GM23338 (cell line): ENCODE measurements at regions not wholly inside any gene's neighbourhood (a gene's known extent, or its start where the extent isn't known, plus 50 kb on each side); places are given as distances from the start of the nearest gene placed in this dataset.

Source experiments
- ATAC-seq: fragments of 200-7000 bp; cut with Tn5 transposase; 3 replicates; pipeline ENCODE4 v1.9.1; 2020
- DNase-seq: peaks from one replicate; pipeline ENCODE4 v3.0.0-alpha.2; 2015; ENCODE audit warnings: low spot score
- H2AFZ ChIP-seq: fragments of 200-600 bp; sonication (generic); 2 replicates; pipeline ENCODE4 v1.8.0; 2016; ENCODE audit warnings: antibody characterized with exemption, mild to moderate bottlenecking, moderate library complexity
- H3F3A ChIP-seq: fragments of 200-600 bp; sonication (generic); replicated peaks from 2 replicates; pipeline ENCODE4 v1.8.0; 2017; ENCODE audit warnings: antibody characterized with exemption, mixed run types, low read depth
- H3K27ac ChIP-seq: fragments of 200-600 bp; sonication (generic); 2 replicates; pipeline ENCODE4 v1.6.1; 2016; ENCODE audit warnings: low read depth
- H3K27me3 ChIP-seq: fragments of 200-600 bp; sonication (generic); 2 replicates; pipeline ENCODE4 v1.8.0; 2016; ENCODE audit warnings: mild to moderate bottlenecking, mixed run types, moderate library complexity; ENCODE audit not compliant: insufficient read depth
- H3K36me3 ChIP-seq: fragments of 200-600 bp; sonication (generic); 2 replicates; pipeline ENCODE4 v1.8.0; 2016; ENCODE audit warnings: mild to moderate bottlenecking; ENCODE audit not compliant: insufficient read depth
- H3K4me1 ChIP-seq: fragments of 200-600 bp; sonication (generic); 2 replicates; pipeline ENCODE4 v1.8.0; 2016; ENCODE audit warnings: mild to moderate bottlenecking, moderate library complexity; ENCODE audit not compliant: insufficient read depth
- H3K4me2 ChIP-seq: fragments of 200-600 bp; sonication (generic); 2 replicates; pipeline ENCODE4 v1.7.1; 2017; ENCODE audit warnings: mixed run types
- H3K4me3 ChIP-seq: fragments of 200-600 bp; sonication (generic); 2 replicates; pipeline ENCODE4 v1.6.1; 2016; ENCODE audit warnings: mixed run types
- H3K79me2 ChIP-seq: fragments of 200-600 bp; sonication (generic); replicated peaks from 2 replicates; pipeline ENCODE4 v1.8.0; 2017; ENCODE audit warnings: mild to moderate bottlenecking; ENCODE audit not compliant: insufficient read depth
- H3K9me2 ChIP-seq: fragments of 200-600 bp; sonication (generic); 2 replicates; pipeline ENCODE4 v1.8.0; 2017; ENCODE audit not compliant: insufficient read depth
- H4K20me1 ChIP-seq: fragments of 200-600 bp; sonication (generic); replicated peaks from 2 replicates; pipeline ENCODE4 v1.8.0; 2017; ENCODE audit warnings: mild to moderate bottlenecking; ENCODE audit not compliant: insufficient read depth
- H3K27ac Mint-ChIP-seq: 2 replicates; pipeline ENCODE4 v1.8.0; 2020; ENCODE audit warnings: inconsistent platforms, mild to moderate bottlenecking, moderate library complexity, mixed read lengths
- H3K27me3 Mint-ChIP-seq: 3 replicates; pipeline ENCODE4 v1.8.0; 2022; ENCODE audit warnings: low read depth, mild to moderate bottlenecking, moderate library complexity, mixed read lengths, inconsistent platforms; ENCODE audit not compliant: insufficient read depth, poor library complexity
- H3K36me3 Mint-ChIP-seq: 3 replicates; pipeline ENCODE4 v1.8.0; 2021; ENCODE audit warnings: low read depth, mild to moderate bottlenecking, inconsistent platforms, moderate library complexity, mixed read lengths
- H3K4me1 Mint-ChIP-seq: 3 replicates; pipeline ENCODE4 v1.8.0; 2020; ENCODE audit warnings: mild to moderate bottlenecking, inconsistent platforms, mixed read lengths
- H3K4me3 Mint-ChIP-seq: 3 replicates; pipeline ENCODE4 v1.8.0; 2021; ENCODE audit warnings: moderate library complexity, mild to moderate bottlenecking, inconsistent platforms, mixed read lengths
- H3K9me3 Mint-ChIP-seq: 3 replicates; pipeline ENCODE4 v1.8.0; 2020; ENCODE audit warnings: moderate library complexity, mild to moderate bottlenecking, inconsistent platforms, mixed read lengths
- CREB1 ChIP-seq: fragments of 250-450 bp; sonication (Bioruptor Pico); IDR thresholded peaks from 2 replicates; pipeline ENCODE4 v1.5.0; 2020; ENCODE audit warnings: low read depth, mild to moderate bottlenecking, moderate library complexity
- EZH2 ChIP-seq: fragments of 200-600 bp; sonication (generic); IDR thresholded peaks from one replicate; pipeline ENCODE4 v1.8.0; 2017; ENCODE audit warnings: antibody characterized with exemption, mild to moderate bottlenecking, low read depth; ENCODE audit not compliant: unreplicated experiment
- EZH2phosphoT487 ChIP-seq: fragments of 200-600 bp; sonication (generic); IDR thresholded peaks from one replicate; pipeline ENCODE4 v1.8.1; 2018; ENCODE audit warnings: antibody characterized with exemption; ENCODE audit not compliant: unreplicated experiment
- JUNB ChIP-seq: IDR thresholded peaks from one replicate; pipeline ENCODE4 v1.6.1; 2016; ENCODE audit warnings: antibody characterized with exemption; ENCODE audit not compliant: unreplicated experiment
- NANOG ChIP-seq: IDR thresholded peaks from 2 replicates; pipeline ENCODE4 v1.6.1; 2016; ENCODE audit warnings: antibody characterized with exemption, borderline replicate concordance
- POLR2AphosphoS5 ChIP-seq: IDR thresholded peaks from 2 replicates; pipeline ENCODE4 v1.6.1; 2016; ENCODE audit warnings: antibody characterized with exemption, low read depth
- STAT1 ChIP-seq: IDR thresholded peaks from one replicate; pipeline ENCODE4 v1.6.1; 2016; ENCODE audit warnings: antibody characterized with exemption; ENCODE audit not compliant: unreplicated experiment
- ZNF114 ChIP-seq: fragments of 250-450 bp; sonication (Bioruptor Pico); IDR thresholded peaks from 2 replicates; pipeline ENCODE4 v1.5.0; 2020; ENCODE audit warnings: mild to moderate bottlenecking, moderate library complexity
- ZNF331 ChIP-seq: fragments of 250-450 bp; sonication (Bioruptor Pico); IDR thresholded peaks from 2 replicates; pipeline ENCODE4 v1.5.0; 2020; ENCODE audit warnings: low read depth, mild to moderate bottlenecking, moderate library complexity
- TF ChIP-seq, protein P1 (sequence below), 2 experiments: fragments of 200-600 bp in 1 of 2; sonication (generic) in 1 of 2; conservative IDR thresholded peaks; 2 replicates each; pipeline versions ENCODE4 v1.5.1 to v1.6.1; 2016 to 2017; ENCODE audit warnings: antibody characterized with exemption in 2 of 2, low read depth in 2 of 2, mild to moderate bottlenecking in 2 of 2, moderate library complexity in 1 of 2
- TF ChIP-seq, protein P2 (sequence below): IDR thresholded peaks from one replicate; pipeline ENCODE4 v1.6.1; 2018; ENCODE audit warnings: antibody characterized with exemption; ENCODE audit not compliant: unreplicated experiment
- TF ChIP-seq, protein P3 (sequence below): fragments of 250-450 bp; sonication (Bioruptor Pico); IDR thresholded peaks from 2 replicates; pipeline ENCODE4 v1.5.0; 2020; ENCODE audit warnings: mild to moderate bottlenecking, moderate library complexity
- TF ChIP-seq, protein P4 (sequence below): IDR thresholded peaks from 2 replicates; pipeline ENCODE4 v1.6.1; 2016; ENCODE audit warnings: antibody characterized with exemption

DNA sequence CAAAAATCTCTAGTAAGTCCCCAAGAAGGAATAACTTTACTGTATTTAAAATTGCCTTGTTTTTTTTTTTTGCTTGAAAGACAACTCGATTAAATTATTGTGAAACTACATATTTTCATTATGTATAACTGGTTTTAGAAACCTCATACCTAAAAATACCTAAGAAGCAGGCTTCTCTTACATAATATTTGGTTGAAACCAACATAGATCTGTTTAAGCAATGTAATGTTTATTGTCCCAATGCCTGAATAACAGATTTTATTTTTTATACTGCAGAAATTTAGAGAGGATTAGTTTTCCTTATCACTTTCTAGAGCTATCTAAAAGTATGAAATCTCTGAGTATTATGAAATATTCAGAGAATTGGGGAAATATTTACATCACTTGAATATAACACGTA lies 78.5 kb upstream of the CHRM3 start:
- peaks cover 5% of the 10 kb centered on the region for H3K4me1 Mint-ChIP-seq
- Histone ChIP-seq H3K27me3 (no peaks in the 10 kb centered on the region), H4K20me1 (no peaks in the 10 kb centered on the region), H3K36me3 (no peaks in the 10 kb centered on the region), H3F3A (no peaks in the 10 kb centered on the region), H3K4me1 (no peaks in the 10 kb centered on the region), H2AFZ (no peak overlapping the region), H3K9me2 (no peaks in the 10 kb centered on the region; the same call in 1 of the 2 replicates), H3K27ac (no peak overlapping the region), H3K79me2 (no peaks in the 10 kb centered on the region), H3K4me2 (no peak overlapping the region), H3K4me3 (no peak overlapping the region)
- no peak for TF ChIP-seq ZNF114 (CRISPR knock-in tag)
- TF ChIP-seq, protein P1, sequence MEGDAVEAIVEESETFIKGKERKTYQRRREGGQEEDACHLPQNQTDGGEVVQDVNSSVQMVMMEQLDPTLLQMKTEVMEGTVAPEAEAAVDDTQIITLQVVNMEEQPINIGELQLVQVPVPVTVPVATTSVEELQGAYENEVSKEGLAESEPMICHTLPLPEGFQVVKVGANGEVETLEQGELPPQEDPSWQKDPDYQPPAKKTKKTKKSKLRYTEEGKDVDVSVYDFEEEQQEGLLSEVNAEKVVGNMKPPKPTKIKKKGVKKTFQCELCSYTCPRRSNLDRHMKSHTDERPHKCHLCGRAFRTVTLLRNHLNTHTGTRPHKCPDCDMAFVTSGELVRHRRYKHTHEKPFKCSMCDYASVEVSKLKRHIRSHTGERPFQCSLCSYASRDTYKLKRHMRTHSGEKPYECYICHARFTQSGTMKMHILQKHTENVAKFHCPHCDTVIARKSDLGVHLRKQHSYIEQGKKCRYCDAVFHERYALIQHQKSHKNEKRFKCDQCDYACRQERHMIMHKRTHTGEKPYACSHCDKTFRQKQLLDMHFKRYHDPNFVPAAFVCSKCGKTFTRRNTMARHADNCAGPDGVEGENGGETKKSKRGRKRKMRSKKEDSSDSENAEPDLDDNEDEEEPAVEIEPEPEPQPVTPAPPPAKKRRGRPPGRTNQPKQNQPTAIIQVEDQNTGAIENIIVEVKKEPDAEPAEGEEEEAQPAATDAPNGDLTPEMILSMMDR (conservative IDR thresholded peaks at IDR 0.05; ENCODE audit: low read depth in 2 of 2), result no peak
- TF ChIP-seq JUNB, result no peak
- TF ChIP-seq, protein P2, sequence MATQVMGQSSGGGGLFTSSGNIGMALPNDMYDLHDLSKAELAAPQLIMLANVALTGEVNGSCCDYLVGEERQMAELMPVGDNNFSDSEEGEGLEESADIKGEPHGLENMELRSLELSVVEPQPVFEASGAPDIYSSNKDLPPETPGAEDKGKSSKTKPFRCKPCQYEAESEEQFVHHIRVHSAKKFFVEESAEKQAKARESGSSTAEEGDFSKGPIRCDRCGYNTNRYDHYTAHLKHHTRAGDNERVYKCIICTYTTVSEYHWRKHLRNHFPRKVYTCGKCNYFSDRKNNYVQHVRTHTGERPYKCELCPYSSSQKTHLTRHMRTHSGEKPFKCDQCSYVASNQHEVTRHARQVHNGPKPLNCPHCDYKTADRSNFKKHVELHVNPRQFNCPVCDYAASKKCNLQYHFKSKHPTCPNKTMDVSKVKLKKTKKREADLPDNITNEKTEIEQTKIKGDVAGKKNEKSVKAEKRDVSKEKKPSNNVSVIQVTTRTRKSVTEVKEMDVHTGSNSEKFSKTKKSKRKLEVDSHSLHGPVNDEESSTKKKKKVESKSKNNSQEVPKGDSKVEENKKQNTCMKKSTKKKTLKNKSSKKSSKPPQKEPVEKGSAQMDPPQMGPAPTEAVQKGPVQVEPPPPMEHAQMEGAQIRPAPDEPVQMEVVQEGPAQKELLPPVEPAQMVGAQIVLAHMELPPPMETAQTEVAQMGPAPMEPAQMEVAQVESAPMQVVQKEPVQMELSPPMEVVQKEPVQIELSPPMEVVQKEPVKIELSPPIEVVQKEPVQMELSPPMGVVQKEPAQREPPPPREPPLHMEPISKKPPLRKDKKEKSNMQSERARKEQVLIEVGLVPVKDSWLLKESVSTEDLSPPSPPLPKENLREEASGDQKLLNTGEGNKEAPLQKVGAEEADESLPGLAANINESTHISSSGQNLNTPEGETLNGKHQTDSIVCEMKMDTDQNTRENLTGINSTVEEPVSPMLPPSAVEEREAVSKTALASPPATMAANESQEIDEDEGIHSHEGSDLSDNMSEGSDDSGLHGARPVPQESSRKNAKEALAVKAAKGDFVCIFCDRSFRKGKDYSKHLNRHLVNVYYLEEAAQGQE, result no peak
- no peak for TF ChIP-seq EZH2phosphoT487
- TF ChIP-seq POLR2AphosphoS5, result no peak
- no peak for TF ChIP-seq EZH2
- TF ChIP-seq CREB1 (CRISPR knock-in tag), result no peak
- TF ChIP-seq ZNF331 (CRISPR knock-in tag), result no peak
- TF ChIP-seq STAT1, result no peak
- no peak for TF ChIP-seq NANOG
- TF ChIP-seq, protein P3, sequence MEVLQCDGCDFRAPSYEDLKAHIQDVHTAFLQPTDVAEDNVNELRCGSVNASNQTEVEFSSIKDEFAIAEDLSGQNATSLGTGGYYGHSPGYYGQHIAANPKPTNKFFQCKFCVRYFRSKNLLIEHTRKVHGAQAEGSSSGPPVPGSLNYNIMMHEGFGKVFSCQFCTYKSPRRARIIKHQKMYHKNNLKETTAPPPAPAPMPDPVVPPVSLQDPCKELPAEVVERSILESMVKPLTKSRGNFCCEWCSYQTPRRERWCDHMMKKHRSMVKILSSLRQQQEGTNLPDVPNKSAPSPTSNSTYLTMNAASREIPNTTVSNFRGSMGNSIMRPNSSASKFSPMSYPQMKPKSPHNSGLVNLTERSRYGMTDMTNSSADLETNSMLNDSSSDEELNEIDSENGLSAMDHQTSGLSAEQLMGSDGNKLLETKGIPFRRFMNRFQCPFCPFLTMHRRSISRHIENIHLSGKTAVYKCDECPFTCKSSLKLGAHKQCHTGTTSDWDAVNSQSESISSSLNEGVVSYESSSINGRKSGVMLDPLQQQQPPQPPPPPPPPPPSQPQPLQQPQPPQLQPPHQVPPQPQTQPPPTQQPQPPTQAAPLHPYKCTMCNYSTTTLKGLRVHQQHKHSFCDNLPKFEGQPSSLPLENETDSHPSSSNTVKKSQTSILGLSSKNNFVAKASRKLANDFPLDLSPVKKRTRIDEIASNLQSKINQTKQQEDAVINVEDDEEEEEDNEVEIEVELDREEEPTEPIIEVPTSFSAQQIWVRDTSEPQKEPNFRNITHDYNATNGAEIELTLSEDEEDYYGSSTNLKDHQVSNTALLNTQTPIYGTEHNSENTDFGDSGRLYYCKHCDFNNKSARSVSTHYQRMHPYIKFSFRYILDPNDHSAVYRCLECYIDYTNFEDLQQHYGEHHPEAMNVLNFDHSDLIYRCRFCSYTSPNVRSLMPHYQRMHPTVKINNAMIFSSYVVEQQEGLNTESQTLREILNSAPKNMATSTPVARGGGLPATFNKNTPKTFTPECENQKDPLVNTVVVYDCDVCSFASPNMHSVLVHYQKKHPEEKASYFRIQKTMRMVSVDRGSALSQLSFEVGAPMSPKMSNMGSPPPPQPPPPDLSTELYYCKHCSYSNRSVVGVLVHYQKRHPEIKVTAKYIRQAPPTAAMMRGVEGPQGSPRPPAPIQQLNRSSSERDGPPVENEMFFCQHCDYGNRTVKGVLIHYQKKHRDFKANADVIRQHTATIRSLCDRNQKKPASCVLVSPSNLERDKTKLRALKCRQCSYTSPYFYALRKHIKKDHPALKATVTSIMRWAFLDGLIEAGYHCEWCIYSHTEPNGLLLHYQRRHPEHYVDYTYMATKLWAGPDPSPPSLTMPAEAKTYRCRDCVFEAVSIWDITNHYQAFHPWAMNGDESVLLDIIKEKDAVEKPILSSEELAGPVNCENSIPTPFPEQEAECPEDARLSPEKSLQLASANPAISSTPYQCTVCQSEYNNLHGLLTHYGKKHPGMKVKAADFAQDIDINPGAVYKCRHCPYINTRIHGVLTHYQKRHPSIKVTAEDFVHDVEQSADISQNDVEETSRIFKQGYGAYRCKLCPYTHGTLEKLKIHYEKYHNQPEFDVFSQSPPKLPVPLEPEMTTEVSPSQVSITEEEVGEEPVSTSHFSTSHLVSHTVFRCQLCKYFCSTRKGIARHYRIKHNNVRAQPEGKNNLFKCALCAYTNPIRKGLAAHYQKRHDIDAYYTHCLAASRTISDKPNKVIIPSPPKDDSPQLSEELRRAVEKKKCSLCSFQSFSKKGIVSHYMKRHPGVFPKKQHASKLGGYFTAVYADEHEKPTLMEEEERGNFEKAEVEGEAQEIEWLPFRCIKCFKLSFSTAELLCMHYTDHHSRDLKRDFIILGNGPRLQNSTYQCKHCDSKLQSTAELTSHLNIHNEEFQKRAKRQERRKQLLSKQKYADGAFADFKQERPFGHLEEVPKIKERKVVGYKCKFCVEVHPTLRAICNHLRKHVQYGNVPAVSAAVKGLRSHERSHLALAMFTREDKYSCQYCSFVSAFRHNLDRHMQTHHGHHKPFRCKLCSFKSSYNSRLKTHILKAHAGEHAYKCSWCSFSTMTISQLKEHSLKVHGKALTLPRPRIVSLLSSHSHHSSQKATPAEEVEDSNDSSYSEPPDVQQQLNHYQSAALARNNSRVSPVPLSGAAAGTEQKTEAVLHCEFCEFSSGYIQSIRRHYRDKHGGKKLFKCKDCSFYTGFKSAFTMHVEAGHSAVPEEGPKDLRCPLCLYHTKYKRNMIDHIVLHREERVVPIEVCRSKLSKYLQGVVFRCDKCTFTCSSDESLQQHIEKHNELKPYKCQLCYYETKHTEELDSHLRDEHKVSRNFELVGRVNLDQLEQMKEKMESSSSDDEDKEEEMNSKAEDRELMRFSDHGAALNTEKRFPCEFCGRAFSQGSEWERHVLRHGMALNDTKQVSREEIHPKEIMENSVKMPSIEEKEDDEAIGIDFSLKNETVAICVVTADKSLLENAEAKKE (CRISPR knock-in tag), result no peak
- TF ChIP-seq, protein P4, sequence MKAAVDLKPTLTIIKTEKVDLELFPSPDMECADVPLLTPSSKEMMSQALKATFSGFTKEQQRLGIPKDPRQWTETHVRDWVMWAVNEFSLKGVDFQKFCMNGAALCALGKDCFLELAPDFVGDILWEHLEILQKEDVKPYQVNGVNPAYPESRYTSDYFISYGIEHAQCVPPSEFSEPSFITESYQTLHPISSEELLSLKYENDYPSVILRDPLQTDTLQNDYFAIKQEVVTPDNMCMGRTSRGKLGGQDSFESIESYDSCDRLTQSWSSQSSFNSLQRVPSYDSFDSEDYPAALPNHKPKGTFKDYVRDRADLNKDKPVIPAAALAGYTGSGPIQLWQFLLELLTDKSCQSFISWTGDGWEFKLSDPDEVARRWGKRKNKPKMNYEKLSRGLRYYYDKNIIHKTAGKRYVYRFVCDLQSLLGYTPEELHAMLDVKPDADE, result no peak
- no peaks in the 10 kb centered on the region for H3K9me3 Mint-ChIP-seq
- DNase-seq, result no peak
- H3K36me3 Mint-ChIP-seq, result no peaks in the 10 kb centered on the region; the same call in 2 of the 3 replicates
- no peak overlapping the region for H3K27ac Mint-ChIP-seq
- ATAC-seq, result no peak
- H3K4me3 Mint-ChIP-seq, result no peak overlapping the region
- H3K27me3 Mint-ChIP-seq, result no peaks in the 10 kb centered on the region
